Globus pallidus (tissue), 1 donor: ENCODE measurements at regions not wholly inside any gene's neighbourhood (a gene's known extent, or its start where the extent isn't known, plus 50 kb on each side); places are given as distances from the start of the nearest gene placed in this dataset.
"Not testable (repeated sequence)": the region's sequence is repeated elsewhere in the genome, so short reads cannot be mapped to it uniquely, and the experiment has no call there.

Source experiments
- DNase-seq: peaks from one replicate; pipeline ENCODE4 v3.0.0-alpha.2; 2015; ENCODE audit warnings: low spot score

- no peak for DNase-seq
Measured at GRCh38 chr17:72556944-72557826, 436.4 kb downstream of the SOX9 start.

DNA sequence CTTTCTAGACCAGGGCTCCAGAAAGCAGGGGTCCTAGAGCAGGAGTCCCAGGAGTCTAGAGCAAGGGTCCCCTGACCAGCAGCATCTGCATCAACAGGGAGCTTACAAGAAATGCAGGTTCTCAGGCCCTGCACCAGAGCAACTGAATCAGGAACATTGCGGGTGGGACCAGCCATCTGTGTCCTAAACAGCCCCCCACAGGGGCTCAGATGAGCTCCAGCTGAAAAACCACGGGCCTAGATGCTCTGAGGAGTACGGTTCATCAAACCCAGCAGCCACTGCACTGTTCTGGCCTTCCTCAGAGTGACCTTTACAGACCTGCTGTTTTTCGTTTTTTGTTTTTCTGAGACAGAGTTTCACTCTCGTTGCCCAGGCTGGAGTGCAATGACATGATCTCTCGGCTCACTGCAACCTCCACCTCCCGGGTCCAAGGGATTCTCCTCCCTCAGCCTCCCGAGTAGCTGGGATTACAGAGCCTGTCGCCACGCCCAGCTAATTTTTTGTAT is 438.2 kb downstream of the SOX9 start:
- no peak for DNase-seq

DNA sequence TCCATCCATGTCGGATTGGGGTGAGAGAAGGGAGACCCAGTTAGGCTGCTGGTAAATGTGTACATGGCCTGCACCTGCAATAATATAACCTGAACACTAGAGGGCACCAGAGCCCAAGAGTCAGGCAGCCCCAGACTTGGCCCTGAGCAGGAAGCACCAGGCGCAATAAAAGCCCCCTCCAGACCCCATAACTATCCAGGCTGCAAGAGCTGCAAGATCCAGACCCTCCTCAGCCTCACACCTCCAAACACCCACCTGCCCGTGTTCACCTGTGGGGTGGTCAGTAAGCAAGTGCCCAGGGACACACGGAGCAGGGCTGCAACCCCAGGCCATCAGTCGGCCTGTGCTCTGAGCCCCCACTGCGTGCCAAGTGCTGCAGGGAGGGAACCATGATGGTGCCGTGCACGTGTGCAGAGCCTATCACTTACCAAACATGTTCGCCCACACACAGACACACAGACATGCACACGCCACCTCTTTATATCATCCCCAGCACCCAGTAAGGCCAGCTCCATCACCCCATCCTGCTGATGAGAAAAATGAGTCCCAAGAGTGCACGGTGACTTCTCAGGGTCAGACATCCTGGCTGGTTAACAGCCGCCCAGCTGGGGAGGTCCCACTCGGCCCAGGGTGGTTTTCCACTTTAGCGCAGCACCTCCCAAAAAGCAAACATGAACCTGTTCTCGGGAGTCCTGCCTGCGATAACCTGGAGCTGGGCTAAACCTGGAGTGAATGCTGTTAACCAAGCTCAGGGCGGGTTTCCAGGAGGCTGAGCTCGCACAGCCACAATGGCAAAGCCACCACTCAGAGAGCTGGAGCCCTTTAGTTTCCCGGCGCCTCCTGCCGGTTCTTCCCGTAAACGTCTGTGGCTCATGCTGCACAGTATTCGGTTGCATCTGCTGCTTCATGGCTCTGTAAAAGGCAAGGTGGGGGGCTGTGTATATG is 439.8 kb downstream of the SOX9 start:
- DNase-seq = no peak

DNA sequence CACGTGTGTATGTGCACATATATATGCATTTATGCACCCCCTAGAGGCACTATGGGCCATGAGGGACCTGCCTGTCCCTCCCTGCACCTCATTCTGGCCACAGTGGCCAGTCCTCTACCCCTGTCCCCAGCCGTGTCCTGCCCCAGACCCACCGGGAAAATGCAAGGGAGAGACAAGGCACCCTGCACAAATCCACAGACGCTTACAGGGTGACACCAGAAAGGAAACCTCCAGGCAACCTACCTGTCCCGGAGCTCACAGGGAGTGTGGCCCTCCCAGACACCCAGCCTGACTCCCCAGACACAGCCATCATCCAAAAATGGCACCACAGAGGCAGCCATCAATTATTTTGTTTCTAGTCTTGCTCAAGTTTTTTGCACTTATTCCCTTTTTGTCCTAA is 440.4 kb downstream of the SOX9 start:
- no peak for DNase-seq

DNA sequence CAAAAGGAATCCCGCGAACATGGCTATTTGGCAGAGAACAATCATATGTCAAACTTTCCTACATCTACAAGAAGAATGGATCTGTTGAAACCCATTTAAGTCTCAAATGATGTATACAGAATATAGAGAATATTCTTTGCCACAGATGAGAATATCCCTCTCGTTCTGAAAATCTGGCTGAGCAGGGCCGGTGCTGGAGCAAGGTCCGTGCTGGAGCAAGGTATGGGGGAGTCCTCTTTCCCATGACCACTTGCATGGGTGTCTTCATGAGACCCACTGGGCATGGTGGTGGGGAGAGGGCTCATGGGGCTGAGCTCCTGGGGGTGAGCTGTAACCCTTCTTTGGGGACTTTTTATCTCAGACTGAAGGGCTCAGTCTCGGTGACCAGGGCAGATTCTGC is 440.9 kb downstream of the SOX9 start:
- no peak for DNase-seq

DNA sequence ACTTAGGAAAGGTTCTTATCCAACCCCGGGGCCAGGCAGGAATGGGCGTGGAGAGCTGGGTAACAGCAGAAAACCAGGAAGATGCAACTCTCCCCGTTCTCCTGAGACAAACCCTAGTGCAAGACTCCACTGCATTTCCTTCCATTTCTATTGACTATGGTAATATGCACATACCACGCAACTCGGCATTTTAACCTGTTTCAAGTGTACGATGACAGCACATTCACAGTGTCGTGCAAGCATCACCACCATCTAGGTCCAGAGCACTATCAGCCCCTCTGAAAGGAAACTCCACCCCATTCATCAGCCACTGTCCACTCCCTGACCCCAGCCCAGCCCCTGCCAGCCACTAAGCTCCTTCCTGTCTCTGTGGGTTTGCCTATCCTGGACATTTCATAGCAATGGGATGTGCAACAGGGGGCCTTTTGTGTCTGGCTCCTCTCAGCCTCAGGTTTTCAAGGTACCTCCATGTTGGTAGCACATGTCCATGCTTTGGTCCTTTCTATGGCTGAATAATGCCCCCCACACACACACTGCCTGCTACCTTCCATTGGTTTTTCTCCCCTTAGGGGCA is 441.9 kb downstream of the SOX9 start:
- DNase-seq = no peak

DNA sequence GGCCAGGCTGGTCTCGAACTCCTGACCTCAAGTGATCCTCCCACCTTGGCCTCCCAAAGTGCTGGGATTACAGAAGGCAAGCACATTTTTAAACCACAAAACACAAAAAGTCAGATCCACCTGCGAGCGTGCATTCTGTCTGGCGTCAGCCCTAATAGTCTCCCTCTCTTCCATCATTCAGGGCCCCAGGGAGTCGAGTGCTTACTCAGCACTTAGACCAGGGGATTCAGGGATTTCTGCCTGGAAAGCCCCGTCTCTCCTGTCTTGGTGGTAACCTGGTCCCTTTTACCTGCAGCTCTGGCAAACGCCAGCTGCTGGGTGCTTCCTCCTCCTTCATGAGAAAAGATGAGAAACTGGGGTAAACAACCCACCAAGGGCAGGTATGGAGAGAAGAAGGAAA is 443.1 kb downstream of the SOX9 start:
- DNase-seq = no peak

DNA sequence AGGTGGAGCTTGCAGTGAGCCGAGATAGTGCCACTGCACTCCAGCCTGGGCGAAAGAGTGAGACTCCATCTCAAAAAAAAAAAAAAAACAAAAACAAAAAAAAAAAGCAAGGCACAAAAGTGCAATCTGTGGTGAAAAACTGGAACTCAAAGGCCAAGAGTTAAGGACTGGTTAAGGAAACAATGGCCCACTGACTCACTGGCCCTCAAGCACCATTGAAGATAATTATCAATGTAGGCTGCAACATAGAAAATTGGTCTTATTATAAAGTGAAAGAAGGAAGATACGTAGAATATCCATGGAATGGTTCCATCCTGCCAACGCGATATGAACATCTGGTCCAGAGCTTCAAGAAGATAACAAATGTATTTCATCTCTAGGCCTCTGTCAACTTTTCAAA is 444.2 kb downstream of the SOX9 start:
- DNase-seq = no peak

GRCh38 chr17:72565758-72566157 is 444.9 kb downstream of the SOX9 start:
- DNase-seq = no peak

DNA sequence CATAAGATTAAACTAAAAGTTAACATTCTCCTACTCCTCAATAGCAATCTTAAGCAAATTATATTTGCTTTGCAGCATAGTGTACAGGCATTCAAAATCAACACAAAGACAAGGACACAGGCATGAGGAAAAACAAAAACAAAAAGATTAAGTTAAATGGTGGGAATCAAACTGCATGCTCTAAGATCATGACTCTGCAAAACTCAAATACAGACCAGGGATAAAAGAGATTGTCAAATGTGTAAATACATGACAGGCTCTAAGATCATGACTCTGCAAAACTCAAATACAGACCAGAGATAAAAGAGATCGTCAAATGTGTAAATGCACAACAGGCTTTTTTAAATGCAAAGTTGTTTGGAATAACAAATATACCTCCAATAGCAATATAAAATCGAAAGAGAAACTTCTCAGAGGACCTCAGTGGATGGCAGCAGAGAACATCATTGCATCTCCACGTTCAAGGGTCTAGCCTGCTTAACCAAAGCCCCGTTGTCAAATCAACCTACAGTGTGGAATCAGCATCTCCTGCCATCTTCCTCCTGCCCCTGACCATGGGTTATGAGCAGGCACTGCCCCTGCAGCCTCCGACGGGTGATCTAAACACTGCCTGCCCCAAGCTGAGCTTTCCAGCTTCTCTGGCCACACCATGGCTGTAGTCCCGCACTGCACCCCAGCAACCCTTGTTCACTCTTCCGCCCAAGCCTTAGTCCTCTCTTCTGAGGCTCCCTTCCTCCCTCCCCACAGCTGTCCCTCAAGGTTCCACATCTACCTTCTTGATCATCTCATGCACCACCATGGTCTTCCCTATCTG is 446.1 kb downstream of the SOX9 start:
- DNase-seq = no peak

DNA sequence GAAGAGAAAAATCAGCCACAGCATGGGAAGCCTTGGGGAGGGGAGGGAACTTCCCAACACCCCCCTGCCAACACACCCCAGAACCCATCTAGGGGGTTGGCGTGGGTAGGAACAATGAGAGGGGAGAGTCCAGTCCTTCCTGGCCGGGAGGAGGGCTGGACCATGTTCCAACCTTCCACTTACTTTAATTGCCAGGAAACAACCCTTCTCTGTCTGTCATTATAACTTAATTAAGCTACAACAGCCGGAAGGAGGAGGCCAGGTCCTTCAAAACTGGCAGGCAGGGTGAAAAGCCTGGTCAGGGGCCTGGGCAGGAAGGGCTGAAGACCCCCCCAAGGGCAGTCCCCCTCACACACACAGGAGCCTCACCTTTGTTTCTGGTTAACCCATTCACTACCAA is 447.0 kb downstream of the SOX9 start:
- DNase-seq = no peak

GRCh38 chr17:72569148-72569946 is 448.5 kb downstream of the SOX9 start:
- DNase-seq = no peak

DNA sequence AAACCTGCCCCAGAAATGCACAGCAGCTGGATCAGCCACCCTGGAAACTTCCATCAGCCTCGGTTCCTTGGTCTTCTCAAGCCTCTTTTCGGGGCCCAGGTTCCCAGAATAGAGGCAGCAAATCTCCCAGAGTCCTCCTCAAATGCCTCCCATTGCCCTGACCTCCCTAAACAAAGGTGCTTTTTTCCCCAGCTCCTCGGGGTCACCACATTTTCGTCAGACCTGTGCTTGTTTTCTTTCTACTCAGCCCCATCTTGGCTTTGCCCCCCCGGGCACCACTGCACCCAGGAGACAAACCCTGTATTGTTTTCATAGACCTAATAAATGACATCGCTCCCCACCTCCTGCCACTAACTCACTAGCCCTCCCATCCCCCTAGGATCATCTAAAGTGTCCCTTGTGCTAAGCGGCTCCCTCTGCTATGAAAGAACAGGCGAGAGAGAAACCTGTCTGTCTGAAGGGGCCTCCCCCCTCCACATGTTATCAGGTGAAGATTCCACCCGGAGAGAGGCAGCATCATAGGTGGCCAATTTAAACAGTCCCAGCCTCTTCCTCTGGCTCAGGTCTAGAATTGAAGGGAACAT is 451.1 kb downstream of the SOX9 start:
- DNase-seq = no peak

DNA sequence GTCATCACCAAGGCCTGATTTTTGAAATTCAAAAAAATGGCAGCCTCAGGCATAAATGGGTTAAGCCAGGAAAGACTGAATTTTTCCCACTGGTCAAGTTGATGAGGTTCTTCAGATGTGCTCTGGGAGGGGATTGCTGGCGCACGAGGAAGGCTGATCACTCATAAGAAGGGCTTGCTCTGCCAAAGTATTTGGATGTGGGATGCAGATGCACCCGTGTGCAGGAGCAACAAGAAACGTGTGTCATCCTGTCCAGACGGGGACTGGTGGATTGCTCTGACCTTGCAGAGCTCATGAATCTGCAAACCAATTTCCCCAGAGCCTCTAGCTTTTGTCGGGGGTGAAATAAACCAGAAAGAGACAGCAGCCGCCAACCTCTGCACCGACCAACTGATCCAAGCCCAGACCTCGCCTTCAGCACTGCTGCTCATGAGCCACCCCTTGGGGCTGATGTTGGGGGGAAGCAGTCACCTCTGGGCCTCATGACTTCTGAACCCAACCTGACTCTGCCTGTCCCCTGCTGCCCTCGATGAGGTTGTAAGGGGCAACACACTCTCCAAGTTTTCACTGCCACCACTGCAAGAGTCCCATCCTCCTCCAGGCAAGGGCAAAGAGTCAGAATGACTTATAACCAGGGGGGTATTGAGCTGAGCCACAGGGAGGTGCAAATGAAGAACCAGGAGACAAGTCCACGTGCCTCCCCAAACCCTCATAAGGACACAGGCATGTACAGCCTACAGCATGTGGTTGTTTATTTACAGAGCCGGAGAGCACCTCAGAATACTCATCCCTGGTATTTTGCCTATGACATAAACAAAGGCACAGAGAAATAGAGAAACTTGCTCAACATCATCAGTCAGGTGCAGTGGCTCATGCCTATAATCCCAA is 452.0 kb downstream of the SOX9 start:
- no peak for DNase-seq

DNA sequence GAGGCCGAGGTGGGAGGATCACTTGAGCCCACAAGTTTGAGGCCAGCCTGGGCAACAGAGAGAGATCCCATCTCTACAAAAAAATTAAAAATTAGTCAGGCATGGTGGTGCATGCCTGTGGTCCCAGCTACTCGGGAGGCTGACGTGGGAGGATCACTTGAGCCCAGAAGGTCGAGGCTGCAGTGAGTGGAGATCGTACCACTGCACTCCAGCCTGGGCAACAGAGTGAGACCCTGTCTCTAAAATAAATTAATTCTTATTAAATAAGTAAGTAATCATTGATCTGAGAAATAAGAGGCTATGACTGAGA is 452.6 kb downstream of the SOX9 start:
- DNase-seq = not testable (repeated sequence)

- DNase-seq = no peak
Measured at GRCh38 chr17:72574675-72575510, 454.1 kb downstream of the SOX9 start.

GRCh38 chr17:72575542-72576233 is 454.9 kb downstream of the SOX9 start:
- DNase-seq = no peak

GRCh38 chr17:72576289-72576759 is 455.5 kb downstream of the SOX9 start:
- DNase-seq = peak; percentile 82
